ENCODE measurements at regions not wholly inside any gene's neighbourhood (a gene's known extent, or its start where the extent isn't known, plus 50 kb on each side); places are given as distances from the start of the nearest gene placed in this dataset.
"Not testable (repeated sequence)": the region's sequence is repeated elsewhere in the genome, so short reads cannot be mapped to it uniquely, and the experiment has no call there.

- no peak for DNase-seq
Observed at GRCh38 chr18:21928925-21929324, 188.3 kb downstream of the MIB1 start.

GRCh38 chr18:21930177-21930576, 189.6 kb downstream of the MIB1 start:
- no peak for DNase-seq

- no peak for DNase-seq
Observed at GRCh38 chr18:21933931-21934765, 193.6 kb downstream of the MIB1 start.

- no peak for DNase-seq
Observed at GRCh38 chr18:21934766-21935015, 194.1 kb downstream of the MIB1 start.

GRCh38 chr18:21943456-21943855, 202.9 kb downstream of the MIB1 start:
- DNase-seq = no peak

- DNase-seq = no peak
Observed at GRCh38 chr18:21949326-21950015, 208.9 kb downstream of the MIB1 start.

- peak; percentile 66 for DNase-seq
Observed at GRCh38 chr18:21955757-21956652, 213.4 kb upstream of the GATA6 start.

- no peak for DNase-seq
Observed at GRCh38 chr18:21958263-21958662, 211.1 kb upstream of the GATA6 start.

- DNase-seq = no peak
Observed at GRCh38 chr18:21958707-21959450, 210.5 kb upstream of the GATA6 start.

GRCh38 chr18:21960189-21960588, 209.2 kb upstream of the GATA6 start:
- DNase-seq = no peak

GRCh38 chr18:21963336-21963735, 206.1 kb upstream of the GATA6 start:
- DNase-seq = no peak

GRCh38 chr18:21968338-21968737, 201.1 kb upstream of the GATA6 start:
- DNase-seq = no peak

- no peak for DNase-seq
Observed at GRCh38 chr18:21972281-21972680, 197.1 kb upstream of the GATA6 start.

GRCh38 chr18:21975954-21976353, 193.4 kb upstream of the GATA6 start:
- not testable (repeated sequence) for DNase-seq

GRCh38 chr18:21978546-21979170, 190.7 kb upstream of the GATA6 start:
- DNase-seq = no peak

GRCh38 chr18:21979171-21979560, 190.2 kb upstream of the GATA6 start:
- DNase-seq = no peak

GRCh38 chr18:21979759-21980158, 189.6 kb upstream of the GATA6 start:
- no peak for DNase-seq

GRCh38 chr18:21980744-21981143, 188.6 kb upstream of the GATA6 start:
- DNase-seq = no peak

- DNase-seq = not testable (repeated sequence)
Observed at GRCh38 chr18:21981489-21981888, 187.9 kb upstream of the GATA6 start.

- DNase-seq = no peak
Observed at GRCh38 chr18:21991081-21991534, 178.3 kb upstream of the GATA6 start.

GRCh38 chr18:21991886-21992285, 177.5 kb upstream of the GATA6 start:
- DNase-seq = no peak

- DNase-seq = no peak
Observed at GRCh38 chr18:21996351-21996826, 173.0 kb upstream of the GATA6 start.

Data from activated CD4-positive, alpha-beta T cell treated with anti-CD3 and anti-CD28 coated beads for 1 hour (primary cell).